ENCODE measurements at regions not wholly inside any gene's neighbourhood (a gene's known extent, or its start where the extent isn't known, plus 50 kb on each side); places are given as distances from the start of the nearest gene placed in this dataset.

DNA sequence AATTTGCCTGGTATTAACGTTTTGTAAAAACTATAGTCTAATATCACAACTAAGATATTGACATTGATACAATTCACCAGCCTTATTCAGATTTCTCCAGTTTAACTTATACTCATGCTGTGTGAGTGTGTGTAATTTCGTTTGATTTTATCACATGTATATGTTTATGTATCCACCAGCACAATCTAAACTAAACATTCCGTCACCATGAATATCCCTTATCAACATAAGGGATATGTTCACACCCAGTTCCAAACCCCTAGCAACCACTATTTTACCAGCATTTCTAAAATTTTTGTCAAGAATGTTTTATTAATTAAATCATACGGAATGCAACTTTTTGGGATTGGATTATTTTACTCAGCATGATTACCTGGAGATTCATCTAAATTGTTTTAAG, 450.3 kb downstream of the FBXO15 start:
- H3K4me2 ChIP-seq (ENCODE audit: insufficient read depth, insufficient read length, low read length), result no peak overlapping the region

More for the DNA sequence above, 450.3 kb downstream of the FBXO15 start:
- Mint-ChIP-seq H3K36me3 (ENCODE audit: insufficient read depth in 1 of 3, low read depth in 3 of 3) (peaks cover 0 to 6% (median 0%) of the 10 kb centered on the region in 3 experiments; a peak in 1 of 7 replicates), H3K27me3 (ENCODE audit: low read depth) (no peaks in the 10 kb centered on the region), H3K9me3 (peaks cover 0 to 7% of the 10 kb centered on the region in 2 experiments; a peak in 3 of 5 replicates), H3K4me3 (no peak overlapping the region), H3K27ac (no peak overlapping the region), H3K4me1 (no peaks in the 10 kb centered on the region)
- no peaks in the 10 kb centered on the region for H3K79me1 ChIP-seq (ENCODE audit: insufficient read depth, low read depth, low read length, poor library complexity, severe bottlenecking)
- H4K5ac ChIP-seq (ENCODE audit: insufficient read length, low read depth, low read length), result no peak overlapping the region
- no peak overlapping the region for H3K56ac ChIP-seq (ENCODE audit: insufficient read length, low read depth, low read length)
- no peak overlapping the region for H4K91ac ChIP-seq (ENCODE audit: insufficient read length, low read depth, low read length)
- H3K18ac ChIP-seq (ENCODE audit: insufficient read length, low read depth, low read length), result no peak overlapping the region
- H3K4ac ChIP-seq (ENCODE audit: low read depth, low read length), result no peak overlapping the region
- H2BK20ac ChIP-seq (ENCODE audit: low read depth, low read length, poor library complexity, severe bottlenecking), result no peak overlapping the region
- no peaks in the 10 kb centered on the region for H3K9me3 ChIP-seq (ENCODE audit: control insufficient read depth, low read depth, low read length)
- H4K8ac ChIP-seq (replicated peaks; ENCODE audit: insufficient read length, low read depth, low read length), result no peak overlapping the region
- H4K20me1 ChIP-seq (ENCODE audit: control insufficient read depth, insufficient read depth, insufficient read length), result no peaks in the 10 kb centered on the region
- no peak overlapping the region for H3K27ac ChIP-seq (ENCODE audit: insufficient read length, low read depth, low read length)
- H3K23me2 ChIP-seq (ENCODE audit: insufficient read length, low read depth, low read length, poor library complexity, severe bottlenecking), result no peaks in the 10 kb centered on the region
- no peak overlapping the region for H3K14ac ChIP-seq (ENCODE audit: insufficient read depth, low read length)
- no peak overlapping the region for H2AK5ac ChIP-seq (ENCODE audit: insufficient read length, low read length)
- H2BK120ac ChIP-seq (ENCODE audit: low read depth, low read length, poor library complexity, severe bottlenecking), result no peak overlapping the region
- TF ChIP-seq, protein P1, sequence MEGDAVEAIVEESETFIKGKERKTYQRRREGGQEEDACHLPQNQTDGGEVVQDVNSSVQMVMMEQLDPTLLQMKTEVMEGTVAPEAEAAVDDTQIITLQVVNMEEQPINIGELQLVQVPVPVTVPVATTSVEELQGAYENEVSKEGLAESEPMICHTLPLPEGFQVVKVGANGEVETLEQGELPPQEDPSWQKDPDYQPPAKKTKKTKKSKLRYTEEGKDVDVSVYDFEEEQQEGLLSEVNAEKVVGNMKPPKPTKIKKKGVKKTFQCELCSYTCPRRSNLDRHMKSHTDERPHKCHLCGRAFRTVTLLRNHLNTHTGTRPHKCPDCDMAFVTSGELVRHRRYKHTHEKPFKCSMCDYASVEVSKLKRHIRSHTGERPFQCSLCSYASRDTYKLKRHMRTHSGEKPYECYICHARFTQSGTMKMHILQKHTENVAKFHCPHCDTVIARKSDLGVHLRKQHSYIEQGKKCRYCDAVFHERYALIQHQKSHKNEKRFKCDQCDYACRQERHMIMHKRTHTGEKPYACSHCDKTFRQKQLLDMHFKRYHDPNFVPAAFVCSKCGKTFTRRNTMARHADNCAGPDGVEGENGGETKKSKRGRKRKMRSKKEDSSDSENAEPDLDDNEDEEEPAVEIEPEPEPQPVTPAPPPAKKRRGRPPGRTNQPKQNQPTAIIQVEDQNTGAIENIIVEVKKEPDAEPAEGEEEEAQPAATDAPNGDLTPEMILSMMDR (conservative IDR thresholded peaks at IDR 0.05), result no peak
- H2BK5ac ChIP-seq (ENCODE audit: insufficient read length, low read length), result no peak overlapping the region
- H2BK12ac ChIP-seq (ENCODE audit: insufficient read length, low read depth, low read length), result no peak overlapping the region
- no peaks in the 10 kb centered on the region for H3K79me2 ChIP-seq (ENCODE audit: insufficient read depth, low read length)
- no peak overlapping the region for H2BK15ac ChIP-seq (ENCODE audit: low read depth, low read length)
- no peak overlapping the region for H3K9ac ChIP-seq (ENCODE audit: extremely low read depth, insufficient read length, low read length)
- no peaks in the 10 kb centered on the region for H3K4me1 ChIP-seq (ENCODE audit: insufficient read depth, low read length)
- H2AFZ ChIP-seq (ENCODE audit: low read length), result no peak overlapping the region
- DNase-seq, result no peak
- no peak overlapping the region for H3T11ph ChIP-seq (ENCODE audit: low read length)
- no CpG with 5 or more reads among the region's 4 CpGs for WGBS (ENCODE audit: extremely low coverage, insufficient read length, low lambda C conversion rate)
- H3K23ac ChIP-seq (ENCODE audit: insufficient read length, low read depth, low read length), result no peak overlapping the region
- H3K27me3 ChIP-seq (ENCODE audit: insufficient read depth, low read length), result no peaks in the 10 kb centered on the region

Measured in H9 (cell line).